Activated T-cell treated with anti-CD3 and anti-CD28 coated beads, Interleukin-2, amount 50 U/mL, for 72 hours (primary cell): ENCODE measurements at regions not wholly inside any gene's neighbourhood (a gene's known extent, or its start where the extent isn't known, plus 50 kb on each side); places are given as distances from the start of the nearest gene placed in this dataset.
"Not testable (repeated sequence)": the region's sequence is repeated elsewhere in the genome, so short reads cannot be mapped to it uniquely, and the experiment has no call there.

Source experiments
- ATAC-seq, 2 donors: fragments of 150-1000 bp; cut with Tn5 transposase; replicated peaks in 1 of 2; 2 replicates each; pipeline ENCODE4 v1.10.0; 2021; ENCODE audit warnings: moderate library complexity in 2 of 2, mild to moderate bottlenecking in 1 of 2
- DNase-seq, 2 donors: peaks; one replicate each; pipeline ENCODE4 v3.0.0; 2021 to 2022; ENCODE audit warnings: mixed read lengths in 1 of 2
- H3K27ac Mint-ChIP-seq: one replicate; pipeline ENCODE4 v1.8.0; 2022; ENCODE audit warnings: mild to moderate bottlenecking, moderate library complexity, mixed read lengths
- H3K27me3 Mint-ChIP-seq: one replicate; pipeline ENCODE4 v1.8.0; 2022; ENCODE audit warnings: low read depth, mixed read lengths
- H3K36me3 Mint-ChIP-seq, 2 donors: one replicate each; pipeline ENCODE4 v1.8.0; 2022; ENCODE audit warnings: mixed read lengths in 2 of 2, mild to moderate bottlenecking in 1 of 2; ENCODE audit not compliant: insufficient read depth in 2 of 2
- H3K4me1 Mint-ChIP-seq: one replicate; pipeline ENCODE4 v1.8.0; 2022; ENCODE audit warnings: low read depth, mixed read lengths
- H3K4me3 Mint-ChIP-seq, 2 donors: one replicate each; pipeline ENCODE4 v1.8.0; 2022; ENCODE audit warnings: mild to moderate bottlenecking in 2 of 2, mixed read lengths in 2 of 2, moderate library complexity in 2 of 2
- H3K9me3 Mint-ChIP-seq, 2 donors: one replicate each; pipeline ENCODE4 v1.8.0; 2022; ENCODE audit warnings: mixed read lengths in 2 of 2

DNA sequence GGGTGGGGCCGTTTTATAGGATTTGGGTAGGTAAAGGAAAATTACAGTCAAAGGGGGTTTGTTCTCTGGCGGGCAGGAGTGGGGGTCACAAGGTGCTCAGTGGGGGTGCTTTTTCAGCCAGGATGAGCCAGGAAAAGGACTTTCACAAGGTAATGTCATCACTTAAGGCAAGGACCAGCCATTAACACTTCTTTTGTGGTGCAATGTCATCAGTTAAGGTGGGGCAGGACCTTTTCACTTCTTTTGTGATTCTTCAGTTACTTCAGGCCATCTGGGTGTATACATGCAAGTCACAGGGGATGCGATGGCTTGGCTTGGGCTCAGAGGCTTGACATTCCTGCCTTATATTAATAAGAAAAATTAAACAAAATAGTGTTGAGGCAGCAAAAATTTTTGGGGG, 200.1 kb upstream of the TRPC7 start:
- ATAC-seq, H3K4me3 Mint-ChIP-seq, H3K27me3 Mint-ChIP-seq, H3K4me1 Mint-ChIP-seq, DNase-seq, H3K36me3 Mint-ChIP-seq, H3K27ac Mint-ChIP-seq: not testable (repeated sequence)
- peaks cover 4 to 15% of the 10 kb centered on the region in 2 donors for H3K9me3 Mint-ChIP-seq

DNA sequence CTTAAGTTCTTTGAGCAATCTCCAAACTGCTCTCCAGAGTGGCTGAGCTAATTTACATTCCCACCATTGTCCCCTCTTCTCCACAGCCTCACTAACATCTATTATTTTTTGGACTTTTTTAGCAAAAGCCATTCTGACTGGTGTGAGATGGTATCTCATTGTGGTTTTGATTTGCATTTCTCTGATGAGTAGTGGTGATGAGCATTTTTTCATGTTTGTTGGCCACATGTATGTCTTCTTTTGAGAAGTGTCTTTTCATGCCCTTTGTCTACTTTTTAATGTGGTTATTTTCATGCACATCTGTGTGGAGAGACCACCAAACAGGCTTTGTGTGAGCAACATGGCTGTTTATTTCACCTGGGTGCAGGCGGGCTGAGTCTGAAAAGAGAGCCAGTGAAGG, 199.7 kb upstream of the TRPC7 start:
- not testable (repeated sequence) for H3K36me3 Mint-ChIP-seq, H3K4me3 Mint-ChIP-seq, ATAC-seq, H3K27me3 Mint-ChIP-seq, H3K4me1 Mint-ChIP-seq, DNase-seq
- Mint-ChIP-seq H3K27ac (peak overlapping the region; percentile 24), H3K9me3 (peaks cover 4 to 14% of the 10 kb centered on the region in 2 donors)

GRCh38 chr5:136564431-136564830, 199.1 kb upstream of the TRPC7 start:
- DNase-seq, H3K27me3 Mint-ChIP-seq, ATAC-seq, H3K4me1 Mint-ChIP-seq, H3K4me3 Mint-ChIP-seq, H3K36me3 Mint-ChIP-seq, H3K27ac Mint-ChIP-seq: not testable (repeated sequence)
- peaks cover 4 to 14% of the 10 kb centered on the region in 2 donors for H3K9me3 Mint-ChIP-seq

DNA sequence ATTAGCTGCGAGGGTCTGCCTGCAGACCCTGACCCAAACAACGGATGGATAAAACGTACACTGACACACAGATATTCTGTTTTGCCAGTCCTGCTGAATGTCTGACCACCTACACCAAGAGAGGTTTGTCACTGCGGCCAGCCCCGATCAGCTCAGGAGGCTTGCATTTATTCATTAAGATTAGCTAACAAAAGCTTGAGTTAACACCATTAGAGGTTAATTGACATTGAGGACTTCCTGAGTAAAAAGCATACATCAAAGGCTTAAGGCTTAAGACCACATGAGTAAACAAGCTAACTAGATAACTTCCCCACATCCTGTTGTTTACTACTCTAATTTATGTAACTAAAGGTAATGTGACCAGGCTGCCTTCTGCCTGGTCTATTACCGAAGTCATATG, 198.1 kb upstream of the TRPC7 start:
- DNase-seq (no peak), ATAC-seq (no peak)
- Mint-ChIP-seq H3K36me3 (no peaks in the 10 kb centered on the region), H3K27ac (no peak overlapping the region), H3K9me3 (peaks cover 4 to 13% of the 10 kb centered on the region in 2 donors), H3K4me3 (no peak overlapping the region), H3K27me3 (no peaks in the 10 kb centered on the region), H3K4me1 (no peaks in the 10 kb centered on the region)

DNA sequence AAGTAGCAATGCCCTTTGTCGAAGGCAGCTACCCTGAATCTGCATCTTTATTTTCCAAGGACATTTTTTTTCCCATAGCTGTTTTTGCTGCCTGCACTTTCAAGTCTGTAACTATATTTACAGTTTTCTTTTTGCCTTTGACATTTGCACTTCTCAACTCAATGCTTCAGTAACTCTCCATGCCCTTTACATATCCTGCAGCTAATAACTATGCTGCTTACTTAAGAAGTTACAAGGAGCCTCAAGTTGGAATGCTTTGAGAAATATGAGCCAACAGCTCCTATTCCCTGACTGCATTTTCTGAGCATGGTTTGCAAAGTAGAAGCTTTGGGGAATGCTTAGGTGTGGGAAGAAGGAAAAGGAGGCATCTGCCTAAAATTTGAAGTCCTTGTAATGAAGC, 194.8 kb upstream of the TRPC7 start:
- peaks cover 10 to 11% of the 10 kb centered on the region in 2 donors for H3K9me3 Mint-ChIP-seq
- no peak overlapping the region for H3K4me3 Mint-ChIP-seq
- no peaks in the 10 kb centered on the region for H3K4me1 Mint-ChIP-seq
- H3K36me3 Mint-ChIP-seq = no peaks in the 10 kb centered on the region
- ATAC-seq = no peak
- H3K27me3 Mint-ChIP-seq = no peaks in the 10 kb centered on the region
- no peak for DNase-seq
- no peak overlapping the region for H3K27ac Mint-ChIP-seq

- H3K36me3 Mint-ChIP-seq = no peaks in the 10 kb centered on the region
- ATAC-seq (no peak), DNase-seq (no peak)
- H3K9me3 Mint-ChIP-seq = peaks cover 10 to 11% of the 10 kb centered on the region in 2 donors
- no peak overlapping the region for H3K27ac Mint-ChIP-seq
- no peaks in the 10 kb centered on the region for H3K27me3 Mint-ChIP-seq
- H3K4me1 Mint-ChIP-seq = no peaks in the 10 kb centered on the region
- no peak overlapping the region for H3K4me3 Mint-ChIP-seq
Observed at GRCh38 chr5:136559651-136560050, 194.3 kb upstream of the TRPC7 start.

DNA sequence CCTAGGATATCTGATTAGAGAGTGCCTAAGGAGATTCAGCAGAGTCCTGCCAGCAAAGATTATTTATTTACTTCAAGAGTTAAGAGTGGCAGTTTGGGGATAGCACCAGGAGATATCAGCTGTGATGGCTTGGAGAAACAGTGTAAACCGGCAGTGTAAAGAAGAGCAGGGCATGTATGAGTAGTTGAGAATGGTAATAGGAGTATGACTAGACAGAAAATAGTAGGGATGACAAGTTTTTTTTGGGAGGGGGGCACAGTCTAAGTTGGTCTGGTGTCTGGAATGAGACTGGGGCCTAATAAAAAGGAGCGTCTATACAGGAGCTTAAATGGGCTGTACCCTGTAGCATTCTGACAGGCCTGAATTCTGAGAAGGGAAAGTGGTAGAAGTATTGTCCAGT, 181.8 kb upstream of the TRPC7 start:
- H3K9me3 Mint-ChIP-seq = peaks cover 5 to 16% of the 10 kb centered on the region in 2 donors
- H3K27ac Mint-ChIP-seq, H3K4me1 Mint-ChIP-seq, H3K36me3 Mint-ChIP-seq, H3K4me3 Mint-ChIP-seq, DNase-seq, H3K27me3 Mint-ChIP-seq, ATAC-seq: not testable (repeated sequence)

- DNase-seq, H3K27ac Mint-ChIP-seq, H3K4me3 Mint-ChIP-seq, H3K36me3 Mint-ChIP-seq, H3K4me1 Mint-ChIP-seq, H3K27me3 Mint-ChIP-seq, ATAC-seq: not testable (repeated sequence)
- peaks cover 5 to 20% of the 10 kb centered on the region in 2 donors for H3K9me3 Mint-ChIP-seq
Observed at GRCh38 chr5:136546441-136546840, 181.1 kb upstream of the TRPC7 start.

DNA sequence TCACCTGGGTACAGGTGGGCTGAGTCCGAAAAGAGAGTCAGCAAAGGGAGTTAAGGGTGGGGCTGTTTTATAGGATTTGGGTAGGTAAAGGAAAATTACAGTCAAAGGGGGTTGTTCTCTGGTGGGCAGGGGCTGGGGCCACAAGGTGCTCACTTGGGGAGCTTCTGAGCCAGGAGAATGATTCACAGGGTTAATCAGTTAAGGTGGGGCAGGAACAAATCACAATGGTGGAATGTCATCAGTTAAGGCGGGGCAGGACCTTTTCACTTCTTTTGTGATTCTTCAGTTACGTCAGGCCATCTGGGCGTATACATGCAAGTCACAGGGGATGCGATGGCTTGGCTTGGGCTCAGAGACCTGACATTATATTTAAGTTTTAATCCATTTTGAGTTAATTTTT, 179.7 kb upstream of the TRPC7 start:
- not testable (repeated sequence) for H3K36me3 Mint-ChIP-seq, H3K27ac Mint-ChIP-seq, H3K4me3 Mint-ChIP-seq, H3K4me1 Mint-ChIP-seq, DNase-seq, H3K27me3 Mint-ChIP-seq, ATAC-seq
- peaks cover 2 to 15% of the 10 kb centered on the region in 2 donors for H3K9me3 Mint-ChIP-seq

DNA sequence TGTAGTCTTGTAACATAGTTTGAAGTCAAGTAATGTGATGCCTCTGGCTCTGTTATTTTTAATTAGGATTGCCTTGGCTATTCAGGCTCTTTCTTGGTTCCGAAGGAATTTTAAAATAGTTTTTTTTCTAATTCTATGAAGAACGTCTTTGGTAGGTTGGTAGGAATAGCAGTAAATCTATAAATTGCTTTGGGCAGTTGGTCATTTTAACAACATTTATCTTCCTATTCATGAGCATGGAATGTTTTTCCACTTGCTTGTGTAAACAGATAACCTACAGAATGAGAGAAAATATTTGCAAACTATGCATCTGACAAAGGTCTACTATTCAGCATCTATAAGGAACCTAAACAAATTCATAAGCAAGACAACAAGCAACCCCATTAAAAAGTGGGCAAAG, 173.2 kb upstream of the TRPC7 start:
- DNase-seq (no peak), ATAC-seq (no peak)
- no peaks in the 10 kb centered on the region for H3K4me1 Mint-ChIP-seq
- no peaks in the 10 kb centered on the region for H3K36me3 Mint-ChIP-seq
- H3K27me3 Mint-ChIP-seq = no peaks in the 10 kb centered on the region
- H3K27ac Mint-ChIP-seq = no peak overlapping the region
- no peak overlapping the region for H3K4me3 Mint-ChIP-seq
- peaks cover 5 to 7% of the 10 kb centered on the region in 2 donors for H3K9me3 Mint-ChIP-seq

DNA sequence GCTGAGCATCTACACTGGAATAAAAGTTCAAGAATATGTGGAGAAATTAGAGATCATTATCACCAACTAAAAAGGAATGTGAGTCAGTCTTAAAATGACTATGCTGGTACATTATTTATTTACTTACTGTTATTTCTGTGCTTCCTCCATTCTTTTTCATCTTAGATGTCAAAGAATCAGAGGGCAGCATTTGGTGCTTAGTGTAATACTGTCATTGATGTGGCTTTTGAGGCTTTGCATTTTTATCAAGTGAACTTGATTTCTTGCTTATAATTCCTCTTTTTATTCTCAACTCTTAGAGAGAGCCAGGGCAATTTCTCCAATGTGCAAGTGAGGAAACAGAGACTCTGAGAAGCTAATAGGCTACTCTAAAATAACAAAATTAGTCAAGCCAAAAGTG, 163.7 kb upstream of the TRPC7 start:
- H3K4me1 Mint-ChIP-seq = no peaks in the 10 kb centered on the region
- DNase-seq = no peak
- no peaks in the 10 kb centered on the region for H3K27me3 Mint-ChIP-seq
- no peak overlapping the region for H3K27ac Mint-ChIP-seq
- no peak for ATAC-seq
- H3K36me3 Mint-ChIP-seq = no peaks in the 10 kb centered on the region
- H3K9me3 Mint-ChIP-seq = peaks cover 0 to 3% of the 10 kb centered on the region in 2 donors
- H3K4me3 Mint-ChIP-seq = no peak overlapping the region

DNA sequence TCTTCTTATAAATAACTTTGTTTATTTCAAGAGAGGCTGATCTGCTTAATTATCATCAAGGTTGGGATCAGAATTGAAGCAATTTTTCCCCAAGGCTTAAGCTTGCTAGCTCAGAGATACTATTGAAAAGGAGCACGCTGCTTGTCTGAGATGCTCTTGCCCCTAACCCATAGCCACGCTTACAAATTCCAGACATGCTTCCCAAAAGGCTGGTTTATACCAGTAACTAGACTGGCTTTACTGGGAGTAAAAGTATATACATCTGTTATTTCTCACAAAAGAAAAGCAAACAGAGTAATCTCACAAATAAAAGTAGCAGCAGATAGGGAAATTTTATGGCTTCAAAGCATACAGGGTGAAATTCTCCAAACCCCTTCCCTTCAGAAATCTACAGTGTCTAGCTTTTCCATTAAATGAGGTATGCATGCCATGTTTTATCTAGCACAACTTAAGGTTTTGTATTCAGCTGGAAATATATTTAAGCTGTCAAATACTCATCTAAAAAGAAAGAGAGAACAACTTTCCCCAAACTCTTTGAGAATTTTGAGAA, 163.2 kb upstream of the TRPC7 start:
- ATAC-seq (no peak), DNase-seq (no peak)
- Mint-ChIP-seq H3K4me1 (no peaks in the 10 kb centered on the region), H3K9me3 (peaks cover 0 to 3% of the 10 kb centered on the region in 2 donors), H3K27me3 (no peaks in the 10 kb centered on the region), H3K4me3 (no peak overlapping the region), H3K27ac (no peak overlapping the region), H3K36me3 (no peaks in the 10 kb centered on the region)

GRCh38 chr5:136527311-136527710, 162.0 kb upstream of the TRPC7 start:
- peaks cover 0 to 3% of the 10 kb centered on the region in 2 donors for H3K9me3 Mint-ChIP-seq
- no peak for ATAC-seq

GRCh38 chr5:136526791-136527190, 161.4 kb upstream of the TRPC7 start:
- no peaks in the 10 kb centered on the region for H3K36me3 Mint-ChIP-seq
- DNase-seq = no peak
- ATAC-seq = no peak
- peaks cover 0 to 3% of the 10 kb centered on the region in 2 donors for H3K9me3 Mint-ChIP-seq
- no peak overlapping the region for H3K4me3 Mint-ChIP-seq
- H3K27ac Mint-ChIP-seq = no peak overlapping the region
- H3K27me3 Mint-ChIP-seq = no peaks in the 10 kb centered on the region
- H3K4me1 Mint-ChIP-seq = no peaks in the 10 kb centered on the region

More at GRCh38 chr5:136527311-136527710, 162.0 kb upstream of the TRPC7 start:
- H3K27me3 Mint-ChIP-seq = no peaks in the 10 kb centered on the region
- H3K4me3 Mint-ChIP-seq = no peak overlapping the region
- no peak for DNase-seq
- H3K27ac Mint-ChIP-seq = no peak overlapping the region
- no peaks in the 10 kb centered on the region for H3K36me3 Mint-ChIP-seq
- no peaks in the 10 kb centered on the region for H3K4me1 Mint-ChIP-seq
